Mesenchymal stem cell (in vitro differentiated cells and primary cell): ENCODE measurements at regions not wholly inside any gene's neighbourhood (a gene's known extent, or its start where the extent isn't known, plus 50 kb on each side); places are given as distances from the start of the nearest gene placed in this dataset.

Experiments used
- DNase-seq: peaks from one replicate; pipeline ENCODE4 v3.0.0-alpha.2; 2013
- H2AFZ ChIP-seq: one replicate; pipeline ENCODE4 v1.6.1; 2013; ENCODE audit warnings: low read depth, mild to moderate bottlenecking, control low read depth, inconsistent platforms, low read length, moderate library complexity
- H2AK5ac ChIP-seq: 2 replicates; pipeline ENCODE4 v1.6.1; 2013; ENCODE audit warnings: low read length, moderate library complexity, mild to moderate bottlenecking, inconsistent platforms; ENCODE audit not compliant: severe bottlenecking
- H2BK120ac ChIP-seq: one replicate; pipeline ENCODE4 v1.6.1; 2013; ENCODE audit warnings: low read depth, mild to moderate bottlenecking, inconsistent platforms, low read length, moderate library complexity
- H2BK12ac ChIP-seq, 2 experiments: one replicate each; pipeline ENCODE4 v1.6.1; 2013; ENCODE audit warnings: inconsistent platforms in 2 of 2, low read length in 2 of 2, mild to moderate bottlenecking in 2 of 2, moderate library complexity in 2 of 2, control low read depth in 1 of 2
- H2BK15ac ChIP-seq: one replicate; pipeline ENCODE4 v1.6.1; 2013; ENCODE audit warnings: mild to moderate bottlenecking, low read depth, inconsistent platforms; ENCODE audit not compliant: poor library complexity, severe bottlenecking
- H2BK5ac ChIP-seq: 2 replicates; pipeline ENCODE4 v1.6.1; 2013; ENCODE audit warnings: low read depth, mild to moderate bottlenecking, low read length, control low read depth, inconsistent platforms; ENCODE audit not compliant: poor library complexity, severe bottlenecking
- H3K14ac ChIP-seq, 2 experiments: one replicate each; pipeline ENCODE4 v1.6.1; 2013; ENCODE audit warnings: inconsistent platforms in 2 of 2, low read length in 2 of 2, control low read depth in 1 of 2, mild to moderate bottlenecking in 1 of 2, moderate library complexity in 1 of 2
- H3K18ac ChIP-seq, 2 experiments: one replicate each; pipeline ENCODE4 v1.6.1; 2013; ENCODE audit warnings: inconsistent platforms in 2 of 2, low read length in 2 of 2, control low read depth in 1 of 2, low read depth in 1 of 2, mild to moderate bottlenecking in 1 of 2
- H3K23ac ChIP-seq, 2 experiments: one replicate each; pipeline ENCODE4 v1.6.1; 2013; ENCODE audit warnings: inconsistent platforms in 2 of 2, low read length in 2 of 2, mild to moderate bottlenecking in 2 of 2, moderate library complexity in 2 of 2, control low read depth in 1 of 2
- H3K27ac ChIP-seq: 2 replicates; pipeline ENCODE4 v1.5.1; 2013; ENCODE audit warnings: mild to moderate bottlenecking, moderate library complexity, low read length, control low read depth, inconsistent platforms; ENCODE audit not compliant: poor library complexity, severe bottlenecking
- H3K27me3 ChIP-seq, 2 experiments: 2 replicates each; pipeline versions ENCODE4 v1.6.1 to v1.7.0; 2013; ENCODE audit warnings: low read length in 2 of 2, mild to moderate bottlenecking in 2 of 2, moderate library complexity in 2 of 2, control low read depth in 1 of 2, inconsistent platforms in 1 of 2; ENCODE audit not compliant: control insufficient read depth in 1 of 2, insufficient read depth in 1 of 2
- H3K36me3 ChIP-seq, 2 experiments: 2 replicates each; pipeline versions ENCODE4 v1.6.1 to v1.7.0; 2013; ENCODE audit warnings: low read length in 2 of 2, control low read depth in 1 of 2, inconsistent platforms in 1 of 2, low read depth in 1 of 2, mild to moderate bottlenecking in 1 of 2; ENCODE audit not compliant: insufficient read depth in 2 of 2, control insufficient read depth in 1 of 2
- H3K4ac ChIP-seq, 2 experiments: one replicate each; pipeline ENCODE4 v1.6.1; 2013; ENCODE audit warnings: inconsistent platforms in 2 of 2, low read length in 2 of 2, mild to moderate bottlenecking in 2 of 2, moderate library complexity in 2 of 2, control low read depth in 1 of 2, low read depth in 1 of 2
- H3K4me1 ChIP-seq: 2 replicates; pipeline ENCODE4 v1.6.1; 2013; ENCODE audit warnings: low read depth, low read length, control low read depth; ENCODE audit not compliant: control insufficient read depth, insufficient read depth
- H3K4me2 ChIP-seq: 2 replicates; pipeline ENCODE4 v1.6.1; 2013; ENCODE audit warnings: low read length, mild to moderate bottlenecking, inconsistent platforms; ENCODE audit not compliant: poor library complexity, severe bottlenecking
- H3K4me3 ChIP-seq, 2 experiments: 2 replicates each; pipeline versions ENCODE4 v1.5.1 to v1.7.0; 2013; ENCODE audit warnings: low read length in 2 of 2, mild to moderate bottlenecking in 2 of 2, control low read depth in 1 of 2, low read depth in 1 of 2; ENCODE audit not compliant: insufficient read depth in 1 of 2
- H3K79me1 ChIP-seq: replicated peaks from 2 replicates; pipeline ENCODE4 v1.6.1; 2013; ENCODE audit warnings: mild to moderate bottlenecking, control low read depth, low read length, inconsistent platforms; ENCODE audit not compliant: poor library complexity, severe bottlenecking
- H3K9ac ChIP-seq: 2 replicates; pipeline ENCODE4 v1.7.0; 2013; ENCODE audit warnings: mild to moderate bottlenecking, low read length, moderate library complexity
- H3K9me3 ChIP-seq: 2 replicates; pipeline ENCODE4 v1.7.0; 2013; ENCODE audit warnings: mild to moderate bottlenecking, low read length; ENCODE audit not compliant: control insufficient read depth
- H4K8ac ChIP-seq: one replicate; pipeline ENCODE4 v1.6.1; 2013; ENCODE audit warnings: inconsistent platforms, mild to moderate bottlenecking, low read length, moderate library complexity
- H4K91ac ChIP-seq: one replicate; pipeline ENCODE4 v1.6.1; 2013; ENCODE audit warnings: mild to moderate bottlenecking, low read length, inconsistent platforms
- WGBS: methylation state at CpG from one replicate; pipeline ENCODE4 v1.1.7; 2013; ENCODE audit warnings: mixed read lengths; 5-methylcytosine and 5-hydroxymethylcytosine counted together

GRCh38 chr9:2332663-2333062, 288.9 kb upstream of the VLDLR start:
- no peak overlapping the region for H3K4ac ChIP-seq
- H3K14ac ChIP-seq: no peak overlapping the region
- no peaks in the 10 kb centered on the region for H3K9me3 ChIP-seq
- no peaks in the 10 kb centered on the region for H3K36me3 ChIP-seq
- H3K4me1 ChIP-seq: no peaks in the 10 kb centered on the region
- H2BK15ac ChIP-seq: no peak overlapping the region
- no peak overlapping the region for H4K91ac ChIP-seq
- no peak overlapping the region for H3K4me3 ChIP-seq
- no peak overlapping the region for H2BK12ac ChIP-seq
- H3K4me2 ChIP-seq: no peak overlapping the region
- no peak overlapping the region for H2BK120ac ChIP-seq
- H3K79me1 ChIP-seq: no peaks in the 10 kb centered on the region
- H3K27me3 ChIP-seq: no peaks in the 10 kb centered on the region
- 49% methylated on average over 3 of the region's 4 CpGs for WGBS
- H4K8ac ChIP-seq: no peak overlapping the region
- H3K27ac ChIP-seq: no peak overlapping the region
- no peak overlapping the region for H2AK5ac ChIP-seq
- no peak overlapping the region for H2BK5ac ChIP-seq
- H3K9ac ChIP-seq: no peak overlapping the region
- no peak overlapping the region for H3K18ac ChIP-seq
- no peak for DNase-seq
- H2AFZ ChIP-seq: no peak overlapping the region
- no peak overlapping the region for H3K23ac ChIP-seq

GRCh38 chr9:2335260-2335659, 286.3 kb upstream of the VLDLR start:
- WGBS: 89% methylated on average over 4 of the region's 4 CpGs
- no peak overlapping the region for H2AFZ ChIP-seq

GRCh38 chr9:2336055-2336454, 285.5 kb upstream of the VLDLR start:
- Histone ChIP-seq H2BK12ac (no peak overlapping the region), H3K4me3 (no peak overlapping the region), H3K36me3 (no peaks in the 10 kb centered on the region), H3K79me1 (no peaks in the 10 kb centered on the region), H2AFZ (no peak overlapping the region), H3K23ac (no peak overlapping the region), H3K9me3 (no peaks in the 10 kb centered on the region), H4K91ac (no peak overlapping the region), H3K9ac (no peak overlapping the region), H2BK120ac (no peak overlapping the region), H2AK5ac (no peak overlapping the region), H3K4ac (no peak overlapping the region), H3K4me1 (no peaks in the 10 kb centered on the region), H2BK15ac (no peak overlapping the region), H3K27me3 (no peaks in the 10 kb centered on the region), H3K4me2 (no peak overlapping the region), H3K14ac (no peak overlapping the region), H2BK5ac (no peak overlapping the region), H4K8ac (no peak overlapping the region), H3K27ac (no peak overlapping the region), H3K18ac (no peak overlapping the region)
- DNase-seq: no peak
- WGBS: 79% methylated on average over 4 of the region's 4 CpGs

More at GRCh38 chr9:2335260-2335659, 286.3 kb upstream of the VLDLR start:
- no peak overlapping the region for H2AK5ac ChIP-seq
- no peaks in the 10 kb centered on the region for H3K36me3 ChIP-seq
- no peak overlapping the region for H3K18ac ChIP-seq
- no peaks in the 10 kb centered on the region for H3K4me1 ChIP-seq
- no peak overlapping the region for H4K91ac ChIP-seq
- H4K8ac ChIP-seq: no peak overlapping the region
- DNase-seq: no peak
- no peak overlapping the region for H3K14ac ChIP-seq
- H2BK12ac ChIP-seq: no peak overlapping the region
- no peak overlapping the region for H3K4me2 ChIP-seq
- no peak overlapping the region for H3K4ac ChIP-seq
- H2BK15ac ChIP-seq: no peak overlapping the region
- H2BK120ac ChIP-seq: no peak overlapping the region
- H3K9ac ChIP-seq: no peak overlapping the region
- no peaks in the 10 kb centered on the region for H3K79me1 ChIP-seq
- no peak overlapping the region for H3K4me3 ChIP-seq
- no peaks in the 10 kb centered on the region for H3K27me3 ChIP-seq
- H3K23ac ChIP-seq: no peak overlapping the region
- no peak overlapping the region for H3K27ac ChIP-seq
- no peaks in the 10 kb centered on the region for H3K9me3 ChIP-seq
- H2BK5ac ChIP-seq: no peak overlapping the region

GRCh38 chr9:2337131-2337530, 284.5 kb upstream of the VLDLR start:
- Histone ChIP-seq H3K4ac (no peak overlapping the region), H2BK120ac (no peak overlapping the region), H3K79me1 (no peaks in the 10 kb centered on the region), H3K9me3 (no peaks in the 10 kb centered on the region), H2AFZ (no peak overlapping the region), H3K23ac (no peak overlapping the region), H3K27me3 (no peaks in the 10 kb centered on the region), H3K4me2 (no peak overlapping the region), H3K36me3 (no peaks in the 10 kb centered on the region), H3K9ac (no peak overlapping the region), H4K91ac (no peak overlapping the region), H3K14ac (no peak overlapping the region), H3K4me3 (no peak overlapping the region), H2BK12ac (no peak overlapping the region), H4K8ac (no peak overlapping the region), H3K27ac (no peak overlapping the region), H2AK5ac (no peak overlapping the region), H2BK5ac (no peak overlapping the region), H3K4me1 (no peaks in the 10 kb centered on the region), H2BK15ac (no peak overlapping the region), H3K18ac (no peak overlapping the region)
- WGBS: 68% methylated on average over 2 of the region's 2 CpGs
- DNase-seq: no peak
